ENCODE measurements at regions not wholly inside any gene's neighbourhood (a gene's known extent, or its start where the extent isn't known, plus 50 kb on each side); places are given as distances from the start of the nearest gene placed in this dataset.

GRCh38 chr1:34610063-34610462, 144.8 kb upstream of the GJB5 start:
- TF ChIP-seq CTCF (IDR thresholded peaks at IDR 0.05), result no peak
- no peak for TF ChIP-seq POLR2A (IDR thresholded peaks at IDR 0.05)

All from adrenal gland (tissue), 5 donors.